ENCODE measurements at regions not wholly inside any gene's neighbourhood (a gene's known extent, or its start where the extent isn't known, plus 50 kb on each side); places are given as distances from the start of the nearest gene placed in this dataset.

DNA sequence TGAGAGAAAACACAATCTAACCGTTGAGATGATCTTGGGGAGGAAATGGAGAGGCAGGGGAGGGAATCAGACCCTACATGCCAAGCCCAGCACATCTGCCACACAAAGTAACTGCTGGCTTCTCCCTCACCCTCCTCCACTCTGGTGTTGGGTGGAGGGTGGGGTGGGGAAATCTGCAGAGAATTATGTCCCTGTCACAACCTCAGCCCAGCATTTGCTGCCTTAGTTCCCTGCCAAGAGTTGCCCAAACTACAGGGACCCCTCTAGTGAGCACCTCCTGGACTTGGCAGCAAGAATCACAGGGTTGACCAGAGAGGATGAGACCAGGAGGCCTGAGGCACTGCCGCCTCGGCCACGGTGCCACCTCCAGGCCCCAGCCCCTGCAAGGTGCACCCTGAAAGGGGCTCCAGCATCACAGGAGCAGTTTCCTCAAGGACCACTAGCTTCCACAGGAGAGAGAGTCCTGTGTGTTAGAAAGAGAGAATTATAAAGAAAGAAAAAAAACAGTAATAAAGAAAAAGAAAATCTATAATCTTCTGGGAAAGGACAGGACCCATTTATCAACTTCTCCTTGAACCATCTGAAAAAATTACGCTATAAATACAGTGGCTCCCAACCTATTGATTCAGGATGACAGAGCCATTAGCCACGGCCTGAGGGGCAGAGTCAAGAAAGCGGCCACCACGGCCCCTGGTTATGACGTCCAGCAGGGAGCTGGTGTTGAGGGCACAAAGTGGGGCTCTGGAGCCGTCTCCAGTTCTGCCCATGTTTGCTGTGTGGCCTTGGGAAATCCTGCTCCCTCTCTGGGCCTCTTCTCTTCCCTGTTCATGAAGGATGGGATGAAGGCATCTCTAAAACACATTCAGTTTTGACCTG lies 451.7 kb downstream of the MATN1 start:
- Histone ChIP-seq H3K36me3 (ENCODE audit: insufficient read depth, low read length) (no peaks in the 10 kb centered on the region), H2AFZ (ENCODE audit: low read depth, low read length) (no peak overlapping the region), H3K27me3 (ENCODE audit: insufficient read depth, low read depth, low read length) (no peaks in the 10 kb centered on the region), H3K27ac (ENCODE audit: low read length) (no peak overlapping the region), H3K9me2 (ENCODE audit: insufficient read depth, low read length) (no peaks in the 10 kb centered on the region), H3K4me3 (ENCODE audit: low read length) (no peak overlapping the region), H3K9me3 (ENCODE audit: low read length) (no peaks in the 10 kb centered on the region), H3K9ac (ENCODE audit: low read length) (no peak overlapping the region), H3K79me2 (replicated peaks; ENCODE audit: insufficient read depth, low read length) (no peaks in the 10 kb centered on the region), H3K4me2 (ENCODE audit: low read length) (no peak overlapping the region), H4K20me1 (ENCODE audit: insufficient read depth) (no peaks in the 10 kb centered on the region), H3F3A (ENCODE audit: insufficient read depth, low read length, poor library complexity, severe bottlenecking) (no peaks in the 10 kb centered on the region)
- TF ChIP-seq CTCF (IDR thresholded peaks at IDR 0.05; ENCODE audit: poor library complexity, severe bottlenecking) (no peak), MXI1 (conservative IDR thresholded peaks at IDR 0.05; ENCODE audit: poor library complexity, severe bottlenecking) (no peak), EP300 (conservative IDR thresholded peaks at IDR 0.05; ENCODE audit: poor library complexity, severe bottlenecking) (no peak)

DNA sequence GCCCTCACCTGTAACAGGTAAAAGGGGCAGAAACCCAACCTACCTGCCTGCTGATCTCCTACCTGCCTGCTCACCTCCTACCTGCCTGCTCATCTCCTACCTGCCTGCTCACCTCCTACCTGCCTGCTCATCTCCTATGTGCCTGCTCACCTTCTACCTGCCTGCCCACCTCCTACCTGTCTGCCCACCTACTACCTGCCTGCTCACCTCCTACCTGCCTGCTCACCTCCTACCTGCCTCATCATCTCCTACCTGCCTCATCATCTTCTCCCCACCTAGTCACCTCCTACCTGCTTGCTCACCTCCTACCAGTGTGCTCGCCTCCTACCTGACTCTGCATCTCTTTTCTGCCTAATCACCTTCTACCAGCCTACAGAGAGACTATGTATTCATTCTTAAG lies 452.9 kb downstream of the MATN1 start:
- H3K27ac ChIP-seq (ENCODE audit: low read length), result no peak overlapping the region
- no peak overlapping the region for H3K9ac ChIP-seq (ENCODE audit: low read length)
- no peaks in the 10 kb centered on the region for H3K27me3 ChIP-seq (ENCODE audit: insufficient read depth, low read depth, low read length)
- TF ChIP-seq EZH2 (IDR thresholded peaks at IDR 0.05; ENCODE audit: borderline replicate concordance, insufficient read depth, low read length, poor library complexity, severe bottlenecking) (no peak), EP300 (conservative IDR thresholded peaks at IDR 0.05; ENCODE audit: poor library complexity, severe bottlenecking) (no peak), MXI1 (conservative IDR thresholded peaks at IDR 0.05; ENCODE audit: poor library complexity, severe bottlenecking) (no peak), SMC3 (conservative IDR thresholded peaks at IDR 0.05; ENCODE audit: poor library complexity) (no peak), POLR2AphosphoS5 (IDR thresholded peaks at IDR 0.05) (no peak), RAD21 (conservative IDR thresholded peaks at IDR 0.05) (no peak), TAF1 (IDR thresholded peaks at IDR 0.05; ENCODE audit: low read depth) (no peak), CTCF (IDR thresholded peaks at IDR 0.05; ENCODE audit: poor library complexity, severe bottlenecking) (no peak)
- TF ChIP-seq, protein P1, sequence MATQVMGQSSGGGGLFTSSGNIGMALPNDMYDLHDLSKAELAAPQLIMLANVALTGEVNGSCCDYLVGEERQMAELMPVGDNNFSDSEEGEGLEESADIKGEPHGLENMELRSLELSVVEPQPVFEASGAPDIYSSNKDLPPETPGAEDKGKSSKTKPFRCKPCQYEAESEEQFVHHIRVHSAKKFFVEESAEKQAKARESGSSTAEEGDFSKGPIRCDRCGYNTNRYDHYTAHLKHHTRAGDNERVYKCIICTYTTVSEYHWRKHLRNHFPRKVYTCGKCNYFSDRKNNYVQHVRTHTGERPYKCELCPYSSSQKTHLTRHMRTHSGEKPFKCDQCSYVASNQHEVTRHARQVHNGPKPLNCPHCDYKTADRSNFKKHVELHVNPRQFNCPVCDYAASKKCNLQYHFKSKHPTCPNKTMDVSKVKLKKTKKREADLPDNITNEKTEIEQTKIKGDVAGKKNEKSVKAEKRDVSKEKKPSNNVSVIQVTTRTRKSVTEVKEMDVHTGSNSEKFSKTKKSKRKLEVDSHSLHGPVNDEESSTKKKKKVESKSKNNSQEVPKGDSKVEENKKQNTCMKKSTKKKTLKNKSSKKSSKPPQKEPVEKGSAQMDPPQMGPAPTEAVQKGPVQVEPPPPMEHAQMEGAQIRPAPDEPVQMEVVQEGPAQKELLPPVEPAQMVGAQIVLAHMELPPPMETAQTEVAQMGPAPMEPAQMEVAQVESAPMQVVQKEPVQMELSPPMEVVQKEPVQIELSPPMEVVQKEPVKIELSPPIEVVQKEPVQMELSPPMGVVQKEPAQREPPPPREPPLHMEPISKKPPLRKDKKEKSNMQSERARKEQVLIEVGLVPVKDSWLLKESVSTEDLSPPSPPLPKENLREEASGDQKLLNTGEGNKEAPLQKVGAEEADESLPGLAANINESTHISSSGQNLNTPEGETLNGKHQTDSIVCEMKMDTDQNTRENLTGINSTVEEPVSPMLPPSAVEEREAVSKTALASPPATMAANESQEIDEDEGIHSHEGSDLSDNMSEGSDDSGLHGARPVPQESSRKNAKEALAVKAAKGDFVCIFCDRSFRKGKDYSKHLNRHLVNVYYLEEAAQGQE (IDR thresholded peaks at IDR 0.05; ENCODE audit: borderline replicate concordance), result no peak
- H4K20me1 ChIP-seq (ENCODE audit: insufficient read depth), result no peaks in the 10 kb centered on the region
- no peaks in the 10 kb centered on the region for H3K79me2 ChIP-seq (replicated peaks; ENCODE audit: insufficient read depth, low read length)
- H3K4me2 ChIP-seq (ENCODE audit: low read length), result no peak overlapping the region
- no peak overlapping the region for H2AFZ ChIP-seq (ENCODE audit: low read depth, low read length)
- no peak overlapping the region for H3K4me3 ChIP-seq (ENCODE audit: low read length)
- no peaks in the 10 kb centered on the region for H3F3A ChIP-seq (ENCODE audit: insufficient read depth, low read length, poor library complexity, severe bottlenecking)
- H3K9me3 ChIP-seq (ENCODE audit: low read length), result no peaks in the 10 kb centered on the region
- H3K9me2 ChIP-seq (ENCODE audit: insufficient read depth, low read length), result no peaks in the 10 kb centered on the region
- no peaks in the 10 kb centered on the region for H3K36me3 ChIP-seq (ENCODE audit: insufficient read depth, low read length)

Measured in neural cell (in vitro differentiated cells).